Hepatocyte (in vitro differentiated cells): ENCODE measurements at regions not wholly inside any gene's neighbourhood (a gene's known extent, or its start where the extent isn't known, plus 50 kb on each side); places are given as distances from the start of the nearest gene placed in this dataset.
A peak's percentile ranks its signal among the peaks of the same experiment; 100 is the strongest.

Experiments
- DNase-seq: peaks from one replicate; pipeline ENCODE4 v3.0.0-alpha.2; 2016; ENCODE audit warnings: low spot score
- H2AFZ ChIP-seq: fragments of 200-600 bp; sonication (generic); 2 replicates; pipeline ENCODE4 v1.6.0; 2016; ENCODE audit warnings: antibody characterized with exemption, mild to moderate bottlenecking
- H3K27ac ChIP-seq: fragments of 200-600 bp; sonication (generic); 2 replicates; pipeline ENCODE4 v1.5.1; 2016; ENCODE audit warnings: mild to moderate bottlenecking
- H3K27me3 ChIP-seq: fragments of 200-600 bp; sonication (generic); 2 replicates; pipeline ENCODE4 v1.6.1; 2016
- H3K36me3 ChIP-seq: fragments of 200-600 bp; sonication (generic); replicated peaks from 2 replicates; pipeline ENCODE4 v1.5.1; 2016; ENCODE audit warnings: low read depth; ENCODE audit not compliant: insufficient read depth
- H3K4me1 ChIP-seq: fragments of 200-600 bp; sonication (generic); 2 replicates; pipeline ENCODE4 v1.5.1; 2016; ENCODE audit warnings: mild to moderate bottlenecking, moderate library complexity; ENCODE audit not compliant: insufficient read depth
- H3K4me2 ChIP-seq: fragments of 200-600 bp; sonication (generic); 2 replicates; pipeline ENCODE4 v1.6.0; 2016
- H3K4me3 ChIP-seq: fragments of 200-600 bp; sonication (generic); 2 replicates; pipeline ENCODE4 v1.5.1; 2016; ENCODE audit warnings: mild to moderate bottlenecking
- H3K79me2 ChIP-seq: fragments of 200-600 bp; sonication (generic); 2 replicates; pipeline ENCODE4 v1.6.0; 2017; ENCODE audit warnings: mild to moderate bottlenecking
- H3K9me2 ChIP-seq: fragments of 200-600 bp; sonication (generic); replicated peaks from 2 replicates; pipeline ENCODE4 v1.6.0; 2017; ENCODE audit warnings: mild to moderate bottlenecking; ENCODE audit not compliant: insufficient read depth
- H3K9me3 ChIP-seq: fragments of 200-600 bp; sonication (generic); 2 replicates; pipeline ENCODE4 v1.5.1; 2016; ENCODE audit warnings: low read depth, mild to moderate bottlenecking
- H4K20me1 ChIP-seq: fragments of 200-600 bp; sonication (generic); 2 replicates; pipeline ENCODE4 v1.6.0; 2016; ENCODE audit warnings: mild to moderate bottlenecking; ENCODE audit not compliant: insufficient read depth, poor library complexity, severe bottlenecking
- EZH2 ChIP-seq: fragments of 200-600 bp; sonication (generic); IDR thresholded peaks from 2 replicates; pipeline ENCODE4 v1.6.1; 2016; ENCODE audit warnings: antibody characterized with exemption, mild to moderate bottlenecking, borderline replicate concordance
- EZH2phosphoT487 ChIP-seq: fragments of 200-600 bp; sonication (generic); IDR thresholded peaks from one replicate; pipeline ENCODE4 v1.6.1; 2018; ENCODE audit warnings: antibody characterized with exemption, mild to moderate bottlenecking, low read depth, moderate library complexity; ENCODE audit not compliant: unreplicated experiment, severe bottlenecking
- WGBS: methylation state at CpG from one replicate; pipeline ENCODE4 v1.1.6; 2016; ENCODE audit warnings: low lambda C conversion rate; ENCODE audit errors: missing lambda C conversion rate; 5-methylcytosine and 5-hydroxymethylcytosine counted together
- TF ChIP-seq, protein P1 (sequence below): fragments of 200-600 bp; sonication (generic); IDR thresholded peaks from 2 replicates; pipeline ENCODE4 v1.5.1; 2016; ENCODE audit warnings: antibody characterized with exemption, mild to moderate bottlenecking; ENCODE audit not compliant: poor library complexity

DNA sequence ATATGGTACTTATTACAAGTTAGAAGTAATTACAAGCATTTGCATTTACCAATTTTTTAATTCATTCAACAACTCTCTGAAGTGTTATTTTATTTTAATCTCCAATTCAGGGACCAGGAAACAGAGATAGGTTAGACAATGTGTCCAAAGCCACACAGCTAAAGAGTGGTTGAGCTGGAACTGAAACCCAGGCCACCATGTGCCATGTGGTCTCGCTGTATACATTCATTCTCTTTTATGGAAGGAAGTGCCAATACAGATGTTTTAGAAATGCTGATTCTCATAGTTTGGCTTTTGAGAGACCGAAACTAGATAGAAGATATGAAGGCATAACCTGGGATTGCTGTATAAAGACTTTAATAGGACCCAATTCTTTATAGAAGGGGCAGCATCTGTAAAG lies 684.6 kb upstream of the ID2 start:
- Histone ChIP-seq H3K27me3 (no peaks in the 10 kb centered on the region), H3K4me2 (no peak overlapping the region), H3K9me3 (no peaks in the 10 kb centered on the region), H4K20me1 (no peaks in the 10 kb centered on the region), H3K4me1 (peaks cover 4% of the 10 kb centered on the region), H3K9me2 (no peaks in the 10 kb centered on the region), H3K4me3 (no peak overlapping the region), H3K79me2 (no peaks in the 10 kb centered on the region), H2AFZ (no peak overlapping the region), H3K36me3 (no peaks in the 10 kb centered on the region), H3K27ac (no peak overlapping the region)
- no peak for DNase-seq
- TF ChIP-seq EZH2 (no peak), EZH2phosphoT487 (no peak)
- TF ChIP-seq, protein P1, sequence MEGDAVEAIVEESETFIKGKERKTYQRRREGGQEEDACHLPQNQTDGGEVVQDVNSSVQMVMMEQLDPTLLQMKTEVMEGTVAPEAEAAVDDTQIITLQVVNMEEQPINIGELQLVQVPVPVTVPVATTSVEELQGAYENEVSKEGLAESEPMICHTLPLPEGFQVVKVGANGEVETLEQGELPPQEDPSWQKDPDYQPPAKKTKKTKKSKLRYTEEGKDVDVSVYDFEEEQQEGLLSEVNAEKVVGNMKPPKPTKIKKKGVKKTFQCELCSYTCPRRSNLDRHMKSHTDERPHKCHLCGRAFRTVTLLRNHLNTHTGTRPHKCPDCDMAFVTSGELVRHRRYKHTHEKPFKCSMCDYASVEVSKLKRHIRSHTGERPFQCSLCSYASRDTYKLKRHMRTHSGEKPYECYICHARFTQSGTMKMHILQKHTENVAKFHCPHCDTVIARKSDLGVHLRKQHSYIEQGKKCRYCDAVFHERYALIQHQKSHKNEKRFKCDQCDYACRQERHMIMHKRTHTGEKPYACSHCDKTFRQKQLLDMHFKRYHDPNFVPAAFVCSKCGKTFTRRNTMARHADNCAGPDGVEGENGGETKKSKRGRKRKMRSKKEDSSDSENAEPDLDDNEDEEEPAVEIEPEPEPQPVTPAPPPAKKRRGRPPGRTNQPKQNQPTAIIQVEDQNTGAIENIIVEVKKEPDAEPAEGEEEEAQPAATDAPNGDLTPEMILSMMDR = no peak
- WGBS = 98% methylated on average over 2 of the region's 2 CpGs

DNA sequence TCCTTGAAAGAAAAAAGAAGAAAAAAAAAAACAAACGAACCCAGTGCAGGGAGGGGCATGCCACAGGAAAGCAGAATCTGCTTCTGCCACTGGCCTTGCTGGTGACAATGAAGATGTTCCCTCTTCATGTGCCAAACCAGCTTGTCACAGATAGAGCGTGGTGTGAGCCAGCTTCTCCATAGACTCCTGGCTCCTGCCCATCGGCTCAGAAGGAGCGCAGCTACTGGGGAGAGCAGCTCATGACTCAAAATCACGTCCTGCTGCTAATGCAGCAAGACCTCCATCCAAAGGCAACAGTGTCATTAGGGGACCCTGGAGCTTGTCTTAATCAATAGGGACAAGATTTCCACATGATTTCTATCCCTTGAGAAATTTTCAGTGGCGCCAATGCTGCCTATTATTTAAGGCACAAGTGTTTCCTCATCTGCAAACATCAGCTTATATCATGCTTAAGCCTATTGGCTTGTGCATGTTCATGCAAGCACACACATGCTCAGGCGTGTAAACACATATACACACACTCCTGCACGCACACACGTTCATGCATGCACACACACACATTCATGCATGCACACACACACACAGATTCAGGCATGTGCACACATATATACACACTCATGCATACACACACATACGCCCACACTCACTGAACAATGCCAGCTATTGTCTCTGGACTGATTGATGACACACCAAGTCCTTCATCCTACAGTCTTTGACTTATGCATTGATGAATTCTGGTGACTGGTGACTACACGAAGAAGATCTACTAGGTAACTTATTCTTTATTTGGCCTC lies 682.0 kb upstream of the ID2 start:
- H3K27ac ChIP-seq = no peak overlapping the region
- 94% methylated on average over 11 of the region's 11 CpGs for WGBS
- H3K4me3 ChIP-seq = no peak overlapping the region
- H3K9me2 ChIP-seq = no peaks in the 10 kb centered on the region
- no peaks in the 10 kb centered on the region for H3K79me2 ChIP-seq
- no peak overlapping the region for H2AFZ ChIP-seq
- H3K27me3 ChIP-seq = no peaks in the 10 kb centered on the region
- no peaks in the 10 kb centered on the region for H3K36me3 ChIP-seq
- H3K4me1 ChIP-seq = peaks cover 5% of the 10 kb centered on the region
- no peaks in the 10 kb centered on the region for H4K20me1 ChIP-seq
- no peaks in the 10 kb centered on the region for H3K9me3 ChIP-seq
- no peak for TF ChIP-seq EZH2phosphoT487
- TF ChIP-seq EZH2 = no peak
- TF ChIP-seq, protein P1 = no peak
- no peak for DNase-seq
- H3K4me2 ChIP-seq = no peak overlapping the region

DNA sequence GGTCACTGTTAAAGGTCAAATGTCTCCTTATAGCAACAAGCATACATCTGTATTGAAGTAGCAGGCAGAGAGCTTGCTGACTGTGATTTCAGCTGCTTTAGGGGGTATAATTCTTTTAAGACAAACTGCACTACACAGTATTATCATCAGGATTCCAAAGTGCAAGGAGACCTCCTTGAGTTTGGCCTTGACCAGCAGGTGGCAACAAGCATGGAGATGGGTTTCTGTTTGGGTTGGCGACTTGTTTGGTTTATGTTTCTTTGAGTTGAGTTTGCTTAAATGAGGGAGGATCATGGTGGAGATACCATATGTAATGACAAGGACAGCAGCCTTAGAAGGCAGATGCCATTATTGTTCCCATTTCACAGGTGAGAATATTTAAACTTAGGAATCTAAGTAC lies 681.0 kb upstream of the ID2 start:
- Histone ChIP-seq H4K20me1 (no peaks in the 10 kb centered on the region), H3K9me2 (no peaks in the 10 kb centered on the region), H3K27ac (no peak overlapping the region), H3K4me2 (no peak overlapping the region), H3K36me3 (no peaks in the 10 kb centered on the region), H3K9me3 (no peaks in the 10 kb centered on the region), H3K4me1 (peaks cover 6% of the 10 kb centered on the region), H3K27me3 (no peaks in the 10 kb centered on the region), H3K4me3 (no peak overlapping the region), H3K79me2 (no peaks in the 10 kb centered on the region), H2AFZ (no peak overlapping the region)
- TF ChIP-seq, protein P1 = peak; percentile 23
- TF ChIP-seq EZH2 (no peak), EZH2phosphoT487 (no peak)
- DNase-seq = no peak
- 91% methylated on average over 1 of the region's 1 CpG for WGBS
